GM18858 (cell line): ENCODE measurements at regions not wholly inside any gene's neighbourhood (a gene's known extent, or its start where the extent isn't known, plus 50 kb on each side); places are given as distances from the start of the nearest gene placed in this dataset.
"Not testable (repeated sequence)": the region's sequence is repeated elsewhere in the genome, so short reads cannot be mapped to it uniquely, and the experiment has no call there.

Experiments
- ATAC-seq: cut with Tn5 transposase; IDR thresholded peaks from one replicate; pipeline ENCODE4 v1.9.1; 2021; ENCODE audit not compliant: unreplicated experiment

GRCh38 chr2:7420530-7420929 is 503.3 kb downstream of the RNF144A start:
- ATAC-seq: no peak

DNA sequence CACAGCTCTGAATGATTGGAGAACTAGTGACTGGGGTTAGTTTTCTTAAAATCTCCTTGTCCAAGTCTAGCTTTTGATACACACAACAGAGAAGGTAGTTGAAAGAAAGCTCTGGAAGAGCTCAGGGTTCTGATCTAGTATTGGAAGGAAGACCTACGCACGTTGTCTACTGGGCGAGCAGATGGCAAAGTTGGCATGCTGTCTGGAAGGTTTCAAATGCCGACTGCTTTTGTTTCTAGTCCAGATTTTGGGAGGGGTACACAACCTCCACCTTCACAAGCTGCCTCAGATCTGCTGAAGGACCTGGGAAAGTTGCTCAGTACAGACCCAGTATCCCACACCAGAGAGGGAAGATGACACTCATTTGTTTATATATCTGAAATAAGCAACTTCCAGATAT is 507.3 kb downstream of the RNF144A start:
- no peak for ATAC-seq

- no peak for ATAC-seq
These were observed 510.3 kb downstream of the RNF144A start for GRCh38 chr2:7427293-7428060.

GRCh38 chr2:7428454-7429204 is 511.4 kb downstream of the RNF144A start:
- no peak for ATAC-seq

GRCh38 chr2:7429733-7430132 is 512.5 kb downstream of the RNF144A start:
- ATAC-seq: no peak

DNA sequence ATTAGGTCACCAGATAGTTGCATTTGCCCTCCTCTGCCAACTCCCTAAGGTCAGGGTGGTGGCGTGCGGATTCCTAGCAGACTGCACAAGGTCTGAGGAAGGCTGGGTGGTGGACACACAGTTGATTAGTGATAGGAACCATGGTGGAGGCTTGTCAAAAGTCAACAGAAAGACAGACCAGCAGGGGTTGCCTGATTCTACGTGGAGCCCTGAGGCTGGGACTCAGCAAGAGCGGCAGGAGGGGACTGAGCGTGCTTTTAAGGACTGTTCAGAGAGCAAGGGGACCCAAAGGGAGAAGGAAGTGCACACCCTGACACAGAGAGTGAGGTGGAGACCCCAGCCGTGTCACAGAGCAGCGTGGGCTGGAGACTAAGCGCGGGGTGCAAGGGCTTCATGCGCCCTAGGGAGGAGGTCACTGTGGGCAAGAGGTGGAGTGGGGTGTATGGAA is 513.2 kb downstream of the RNF144A start:
- ATAC-seq: no peak

GRCh38 chr2:7430869-7431641 is 513.8 kb downstream of the RNF144A start:
- no peak for ATAC-seq

DNA sequence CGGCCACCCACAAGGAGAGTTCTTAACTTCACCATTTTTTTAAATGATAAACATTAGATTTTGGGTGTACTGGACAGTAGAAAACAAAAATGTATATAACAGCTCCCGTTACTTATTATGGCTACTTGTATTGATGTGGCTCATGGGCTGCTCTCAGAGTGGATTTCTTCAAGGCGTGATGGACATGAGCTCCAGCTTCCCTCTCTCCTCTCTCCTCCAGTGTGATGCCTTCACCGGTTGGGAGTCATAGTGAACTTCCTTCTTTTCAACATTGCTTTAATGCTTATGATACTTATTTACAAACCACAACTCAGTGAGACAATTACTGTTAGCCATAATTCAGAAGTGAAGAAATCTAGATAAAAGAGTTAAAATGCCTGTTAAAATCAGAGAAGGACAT is 515.2 kb downstream of the RNF144A start:
- ATAC-seq: no peak

DNA sequence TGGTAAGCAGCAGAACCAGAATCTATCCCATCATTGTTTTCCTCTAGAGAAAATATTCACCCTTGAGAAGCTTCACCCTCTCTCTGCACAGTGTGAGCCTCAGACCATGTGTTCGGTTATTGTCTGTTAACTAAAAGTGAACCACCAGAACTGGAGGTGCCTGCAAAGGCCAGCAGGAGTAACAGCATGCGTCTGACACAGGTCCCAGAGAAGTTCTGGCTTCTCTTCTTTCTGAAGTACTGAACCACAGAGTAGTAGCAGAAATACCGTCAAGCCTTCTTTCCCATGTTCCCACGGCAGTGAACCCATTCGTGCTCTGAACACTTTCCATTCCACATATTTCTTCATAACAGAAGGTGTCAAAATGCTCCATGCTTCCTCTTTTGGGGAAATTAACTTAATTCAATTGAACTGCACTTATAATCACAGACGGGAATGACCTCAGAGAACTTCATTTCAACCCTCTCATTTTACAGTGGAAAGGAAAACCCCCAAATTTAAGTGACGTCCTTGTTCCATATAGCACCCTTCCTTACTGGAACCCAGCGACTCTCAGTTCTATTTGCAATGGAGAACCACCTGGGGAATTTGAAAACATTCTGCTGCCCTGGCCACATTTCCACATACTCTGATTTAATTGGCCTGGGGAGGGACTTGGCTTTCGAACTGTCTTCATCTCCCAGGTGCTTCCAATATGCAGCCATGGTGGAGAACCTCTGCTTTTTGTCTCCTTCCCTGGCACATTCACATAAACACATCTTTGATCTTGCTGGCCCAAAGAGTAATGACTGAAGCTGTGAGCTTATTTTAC is 519.1 kb downstream of the RNF144A start:
- no peak for ATAC-seq

DNA sequence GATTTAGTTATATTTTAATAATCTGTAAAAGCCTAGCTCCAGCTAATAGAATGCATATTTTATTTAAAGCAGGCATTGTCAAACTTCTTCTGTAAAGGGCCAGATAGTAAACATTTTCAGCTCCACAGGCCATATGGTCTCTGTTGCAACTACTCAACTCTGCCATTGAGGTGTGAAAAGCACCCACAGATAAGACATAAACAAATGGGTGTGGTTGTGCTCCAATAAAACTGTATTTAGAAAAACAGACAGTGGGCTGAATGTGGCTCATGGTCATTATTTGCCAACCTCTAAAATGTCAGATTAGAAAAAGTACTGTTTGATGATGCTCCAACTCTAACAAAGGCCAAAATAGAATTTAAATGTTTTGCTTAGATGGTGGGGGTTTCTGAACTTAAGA is 519.9 kb downstream of the RNF144A start:
- no peak for ATAC-seq

DNA sequence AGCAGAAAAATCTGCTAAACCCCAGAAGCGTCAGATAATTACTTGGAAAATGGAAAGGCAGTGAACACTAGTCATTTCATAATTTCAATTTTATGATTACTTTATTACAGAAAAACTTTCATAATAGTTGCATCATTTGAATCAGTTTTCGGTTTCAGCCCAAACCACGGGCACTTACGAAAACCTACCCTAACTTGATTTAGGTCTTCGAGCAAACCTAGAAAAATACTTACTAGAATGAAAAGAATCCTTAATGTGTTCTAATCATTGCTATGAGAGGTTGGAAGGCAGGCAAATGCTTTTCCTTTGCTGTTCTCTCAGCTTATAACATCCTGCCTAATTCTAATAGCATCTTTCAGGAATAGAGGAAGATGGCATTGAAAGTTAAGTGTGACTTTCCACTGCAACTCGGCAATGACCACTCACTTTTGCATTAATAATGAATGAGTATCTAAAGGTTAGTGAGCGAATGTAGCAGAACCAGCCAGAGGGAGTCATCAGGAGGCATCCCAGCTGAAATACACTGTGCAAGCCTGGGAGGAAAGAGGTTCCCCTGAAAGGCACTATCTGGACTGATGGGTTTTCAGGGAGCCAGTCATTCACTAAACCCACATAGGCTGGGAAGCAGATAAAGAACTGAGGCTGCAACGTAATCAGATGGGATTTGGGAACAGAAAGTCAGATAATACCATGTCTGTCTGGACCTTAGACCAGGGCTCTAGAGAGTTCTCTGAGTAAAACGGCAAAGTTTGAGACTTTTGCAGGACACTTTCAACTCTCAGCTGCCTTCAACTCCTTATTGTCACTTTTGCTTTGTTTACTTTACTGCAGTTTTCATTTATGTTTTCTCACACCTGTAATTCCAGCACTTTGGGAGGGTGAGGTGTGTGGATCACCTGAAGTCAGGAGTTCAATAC is 520.8 kb downstream of the RNF144A start:
- ATAC-seq: no peak

GRCh38 chr2:7438855-7439254 is 521.6 kb downstream of the RNF144A start:
- ATAC-seq: no peak

DNA sequence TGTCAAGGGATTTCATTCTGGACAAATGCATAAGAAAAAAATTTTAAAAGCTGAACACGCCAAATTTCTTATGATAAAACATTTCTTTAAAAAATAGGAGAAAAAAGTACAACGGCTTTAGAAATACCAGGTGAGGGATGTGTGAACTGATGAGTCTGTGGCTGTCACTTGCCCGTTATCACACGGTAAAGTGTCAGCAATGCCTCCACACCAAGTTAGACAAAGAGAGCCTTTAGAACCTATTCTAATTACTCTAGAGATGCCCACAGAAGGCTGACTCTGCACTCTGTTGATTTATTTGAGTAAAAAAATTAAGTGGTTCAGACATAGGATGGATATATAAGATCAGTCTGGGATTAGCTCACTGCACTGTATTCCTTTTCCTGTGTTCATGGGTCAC is 523.8 kb downstream of the RNF144A start:
- no peak for ATAC-seq

- not testable (repeated sequence) for ATAC-seq
These were observed 524.6 kb downstream of the RNF144A start for GRCh38 chr2:7441841-7442240.

DNA sequence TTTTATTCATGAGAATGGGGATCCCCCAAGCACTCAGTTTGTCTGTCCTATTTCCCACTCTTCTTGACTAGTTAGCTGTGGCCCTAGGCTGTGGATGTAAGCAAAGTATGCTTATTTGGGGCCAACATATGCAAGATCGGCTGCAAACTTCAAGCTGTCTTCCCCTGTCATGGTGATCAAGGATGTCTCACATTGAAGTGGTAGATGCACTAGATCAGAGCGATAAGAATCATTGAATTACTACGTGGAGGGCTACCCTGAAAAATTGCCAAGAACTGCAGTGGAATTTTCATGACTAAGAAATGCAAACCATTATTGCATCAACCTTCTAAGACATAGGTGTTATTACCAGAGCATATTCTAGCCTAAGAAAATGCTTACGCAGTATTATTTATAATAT is 527.4 kb downstream of the RNF144A start:
- ATAC-seq: no peak

- no peak for ATAC-seq
These were observed 531.5 kb downstream of the RNF144A start for GRCh38 chr2:7448578-7449264.

DNA sequence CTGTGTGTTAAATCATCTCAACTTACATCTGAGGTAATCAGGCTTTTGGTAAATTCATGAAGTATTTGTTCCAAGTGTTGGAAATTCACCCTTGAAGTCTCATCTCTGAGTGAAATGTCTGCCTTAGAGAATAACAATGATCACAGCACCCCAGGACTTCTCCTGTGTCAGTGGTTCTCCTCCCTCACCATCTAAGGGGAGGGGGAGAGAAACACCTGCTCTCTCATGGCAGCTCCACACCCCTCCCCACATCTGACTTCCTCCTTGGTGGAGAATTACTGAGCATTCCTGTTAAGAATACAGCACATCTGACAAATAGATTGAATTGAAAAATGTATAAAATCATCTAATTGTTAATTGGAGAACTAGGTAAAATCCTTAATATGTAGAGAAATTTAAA is 532.1 kb downstream of the RNF144A start:
- ATAC-seq: no peak

DNA sequence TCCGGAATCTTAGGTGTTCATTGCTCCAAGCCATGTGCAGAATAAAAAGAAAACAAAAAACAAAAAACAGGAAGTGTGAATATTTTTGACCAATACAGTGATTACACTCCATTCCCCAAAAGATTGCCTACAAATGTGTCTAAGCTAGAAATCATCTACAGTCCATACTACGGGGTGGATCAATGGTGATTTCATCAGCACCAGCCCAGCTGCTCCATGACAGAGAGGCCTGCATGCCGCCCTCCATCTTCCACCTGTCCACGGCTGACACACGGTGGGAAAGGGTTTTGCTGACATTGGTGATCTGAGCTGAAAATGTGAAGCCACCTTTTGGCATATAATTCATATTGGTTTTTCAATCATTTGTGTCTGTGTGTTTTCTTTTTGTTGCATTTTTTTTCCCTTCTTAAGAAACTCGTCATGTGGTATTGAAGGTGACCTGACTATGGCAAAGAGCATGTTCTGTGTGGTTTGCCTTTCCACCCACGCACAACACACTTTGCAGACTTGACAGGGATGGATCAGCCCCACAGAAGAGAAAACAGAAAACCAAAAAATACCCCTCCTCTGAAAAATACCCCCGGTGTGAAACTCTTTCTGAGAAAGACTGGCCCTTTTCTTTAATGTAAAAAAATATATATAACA is 533.1 kb downstream of the RNF144A start:
- no peak for ATAC-seq

DNA sequence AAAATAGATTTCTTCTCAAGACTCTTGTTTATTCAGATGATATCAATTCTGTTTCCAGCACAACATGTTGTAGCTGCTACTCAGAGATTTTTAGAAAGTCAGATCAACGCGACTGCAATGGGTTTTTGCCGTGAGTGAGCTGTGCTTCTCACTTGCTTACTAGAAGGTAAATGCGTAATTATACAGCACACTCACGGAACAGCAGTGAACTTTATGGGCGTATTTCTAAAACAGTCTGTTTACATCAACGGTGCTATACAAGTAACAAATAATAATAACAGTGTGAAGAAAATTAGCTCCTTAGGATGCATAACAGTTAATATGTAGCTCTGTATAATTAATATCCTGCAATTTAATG is 533.6 kb downstream of the RNF144A start:
- ATAC-seq: no peak
